PC-3 (cell line): ENCODE measurements at regions not wholly inside any gene's neighbourhood (a gene's known extent, or its start where the extent isn't known, plus 50 kb on each side); places are given as distances from the start of the nearest gene placed in this dataset.
"Not testable (repeated sequence)": the region's sequence is repeated elsewhere in the genome, so short reads cannot be mapped to it uniquely, and the experiment has no call there.

Source experiments
- ATAC-seq: fragments of 200-7000 bp; cut with Tn5 transposase; 2 replicates; pipeline ENCODE4 v1.9.1; 2020; ENCODE audit warnings: mild to moderate bottlenecking, moderate library complexity
- BruUV-seq: library from RNA; stranded (reverse); fragments of 400-500 nt; replicated peaks from 2 replicates; lab custom pipeline; 2021; lab: Mats Ljungman, UMichigan
- CTCF ChIA-PET: fragments of 300-600 bp; sonication (Branson Sonifier 250); formaldehyde crosslinking; loops from one replicate; lab custom pipeline; 2022; ENCODE audit warnings: antibody characterized with exemption; lab: Charles Lee
- POLR2A ChIA-PET: fragments of 300-600 bp; sonication (Branson Sonifier 250); formaldehyde crosslinking; loops from one replicate; lab custom pipeline; 2022; ENCODE audit warnings: antibody characterized with exemption; ENCODE audit not compliant: unreplicated experiment; lab: Charles Lee
- DNase-seq: peaks from one replicate; pipeline ENCODE4 v3.0.0-alpha.2; 2015
- H2AFZ ChIP-seq: fragments of 300-600 bp; sonication (generic); 2 replicates; pipeline ENCODE4 v1.6.0; 2016; ENCODE audit warnings: antibody characterized with exemption, low read length
- H3F3A ChIP-seq: fragments of 300-600 bp; sonication (generic); one replicate; pipeline ENCODE4 v1.6.0; 2017; ENCODE audit warnings: antibody characterized with exemption, low read length, control low read depth, mild to moderate bottlenecking; ENCODE audit not compliant: unreplicated experiment
- H3K27ac ChIP-seq: fragments of 300-600 bp; sonication (generic); 2 replicates; pipeline ENCODE4 v1.5.1; 2016; ENCODE audit warnings: mild to moderate bottlenecking, low read length
- H3K27me3 ChIP-seq: fragments of 300-600 bp; sonication (generic); 2 replicates; pipeline ENCODE4 v1.6.1; 2016; ENCODE audit warnings: low read length, mixed read lengths
- H3K36me3 ChIP-seq: fragments of 300-600 bp; sonication (generic); 2 replicates; pipeline ENCODE4 v1.6.1; 2016; ENCODE audit warnings: low read depth, mixed run types, low read length, mixed read lengths
- H3K4me1 ChIP-seq: fragments of 300-600 bp; sonication (generic); 2 replicates; pipeline ENCODE4 v1.5.1; 2016; ENCODE audit warnings: low read length; ENCODE audit not compliant: insufficient read depth
- H3K4me2 ChIP-seq: fragments of 300-600 bp; sonication (generic); 2 replicates; pipeline ENCODE4 v1.6.0; 2016; ENCODE audit warnings: low read length
- H3K4me3 ChIP-seq: fragments of 300-600 bp; sonication (generic); 2 replicates; pipeline ENCODE4 v1.5.1; 2016; ENCODE audit warnings: mild to moderate bottlenecking, low read length, mixed read lengths
- H3K79me2 ChIP-seq: fragments of 300-600 bp; sonication (generic); 2 replicates; pipeline ENCODE4 v1.6.1; 2017; ENCODE audit warnings: low read length, mixed read lengths
- H3K9ac ChIP-seq: fragments of 300-600 bp; sonication (generic); 2 replicates; pipeline ENCODE4 v1.6.0; 2016; ENCODE audit warnings: mild to moderate bottlenecking, low read length
- H3K9me2 ChIP-seq: fragments of 300-600 bp; sonication (generic); replicated peaks from 2 replicates; pipeline ENCODE4 v1.6.1; 2016; ENCODE audit warnings: mixed run types, low read length, mixed read lengths
- H3K9me3 ChIP-seq: fragments of 300-600 bp; sonication (generic); 2 replicates; pipeline ENCODE4 v1.6.1; 2016; ENCODE audit warnings: low read length, mixed read lengths
- H4K20me1 ChIP-seq: fragments of 300-600 bp; sonication (generic); 2 replicates; pipeline ENCODE4 v1.6.1; 2016; ENCODE audit warnings: low read length, mixed read lengths
- CTCF ChIP-seq: fragments of 300-600 bp; sonication (generic); conservative IDR thresholded peaks from 2 replicates; pipeline ENCODE4 v1.5.1; 2017; ENCODE audit warnings: antibody characterized with exemption, low read depth, mild to moderate bottlenecking, low read length
- EZH2 ChIP-seq: fragments of 300-600 bp; sonication (generic); IDR thresholded peaks from one replicate; pipeline ENCODE4 v1.6.1; 2017; ENCODE audit warnings: antibody characterized with exemption, mild to moderate bottlenecking, low read length; ENCODE audit not compliant: unreplicated experiment
- EZH2phosphoT487 ChIP-seq: fragments of 300-600 bp; sonication (generic); IDR thresholded peaks from 2 replicates; pipeline ENCODE4 v1.6.1; 2018; ENCODE audit warnings: mild to moderate bottlenecking, antibody characterized with exemption, low read length, borderline replicate concordance
- intact Hi-C: fragments of 100-400 bp; cut with micrococcal nuclease; formaldehyde crosslinking; loops from 2 replicates; pipeline ENCODE4 v1.9.0; 2023

GRCh38 chr4:141331534-141332358, 111.1 kb downstream of the ZNF330 start:
- ATAC-seq (no peak), DNase-seq (no peak)
- intact Hi-C loops = no loop called here
- no peak overlapping the region for H3K4me3 ChIP-seq
- no TSS peak for BruUV-seq
- no peak overlapping the region for H3K4me2 ChIP-seq
- no peaks in the 10 kb centered on the region for H3K9me3 ChIP-seq
- H3K27ac ChIP-seq = no peak overlapping the region
- POLR2A ChIA-PET = no interaction called here
- H3K79me2 ChIP-seq = no peaks in the 10 kb centered on the region
- H4K20me1 ChIP-seq = no peaks in the 10 kb centered on the region
- TF ChIP-seq EZH2 (no peak), EZH2phosphoT487 (no peak), CTCF (no peak)
- H2AFZ ChIP-seq = no peak overlapping the region
- no peaks in the 10 kb centered on the region for H3F3A ChIP-seq
- no peaks in the 10 kb centered on the region for H3K36me3 ChIP-seq
- no peaks in the 10 kb centered on the region for H3K27me3 ChIP-seq
- CTCF ChIA-PET = interaction anchor here (0.7 kb wide), 1 partner anchor 1753 kb away, joined by 3 read pairs; no protein-coding TSS in a partner anchor
- peaks cover 38% of the 10 kb centered on the region for H3K4me1 ChIP-seq
- H3K9ac ChIP-seq = no peak overlapping the region
- 0 out of 2 replicates have a peak, but pooled peaks cover 3% of the 10 kb centered on the region for H3K9me2 ChIP-seq

- CTCF ChIA-PET = interaction anchor here (0.7 kb wide), 1 partner anchor 1752 kb away, joined by 3 read pairs; no protein-coding TSS in a partner anchor
Measured at GRCh38 chr4:141332359-141333181, 111.9 kb downstream of the ZNF330 start.

GRCh38 chr4:141333456-141334230, 112.9 kb downstream of the ZNF330 start:
- CTCF ChIA-PET, intact Hi-C loops: not testable (repeated sequence)

More at GRCh38 chr4:141332359-141333181, 111.9 kb downstream of the ZNF330 start:
- peaks cover 34% of the 10 kb centered on the region for H3K4me1 ChIP-seq
- H3K9me3 ChIP-seq, H3K9me2 ChIP-seq, H3K4me3 ChIP-seq, ATAC-seq, H3K36me3 ChIP-seq, H3K4me2 ChIP-seq, H3K27me3 ChIP-seq, DNase-seq, H3K27ac ChIP-seq, H3K9ac ChIP-seq, H4K20me1 ChIP-seq, BruUV-seq, H3F3A ChIP-seq, POLR2A ChIA-PET, H3K79me2 ChIP-seq, H2AFZ ChIP-seq, intact Hi-C loops: not testable (repeated sequence)

More at GRCh38 chr4:141333456-141334230, 112.9 kb downstream of the ZNF330 start:
- H3K4me2 ChIP-seq, ATAC-seq, H4K20me1 ChIP-seq, H3K9me2 ChIP-seq, H3K27ac ChIP-seq, BruUV-seq, H2AFZ ChIP-seq, DNase-seq, H3F3A ChIP-seq, H3K9ac ChIP-seq, H3K27me3 ChIP-seq, H3K36me3 ChIP-seq, H3K4me3 ChIP-seq, H3K9me3 ChIP-seq, H3K79me2 ChIP-seq, POLR2A ChIA-PET: not testable (repeated sequence)
- H3K4me1 ChIP-seq = peaks cover 24% of the 10 kb centered on the region
